UCSD-AML1 (cell line): ENCODE measurements at regions not wholly inside any gene's neighbourhood (a gene's known extent, or its start where the extent isn't known, plus 50 kb on each side); places are given as distances from the start of the nearest gene placed in this dataset.
"Not testable (repeated sequence)": the region's sequence is repeated elsewhere in the genome, so short reads cannot be mapped to it uniquely, and the experiment has no call there.

Experiments used
- DNase-seq: peaks from one replicate; lab custom pipeline; 2025; ENCODE audit not compliant: unreplicated experiment; lab: John Stamatoyannopoulos, UW

GRCh38 chr12:19763488-19763887, 324.2 kb downstream of the AEBP2 start:
- DNase-seq, result no peak

- no peak for DNase-seq
Measured at GRCh38 chr12:19764408-19764807, 325.1 kb downstream of the AEBP2 start.

DNA sequence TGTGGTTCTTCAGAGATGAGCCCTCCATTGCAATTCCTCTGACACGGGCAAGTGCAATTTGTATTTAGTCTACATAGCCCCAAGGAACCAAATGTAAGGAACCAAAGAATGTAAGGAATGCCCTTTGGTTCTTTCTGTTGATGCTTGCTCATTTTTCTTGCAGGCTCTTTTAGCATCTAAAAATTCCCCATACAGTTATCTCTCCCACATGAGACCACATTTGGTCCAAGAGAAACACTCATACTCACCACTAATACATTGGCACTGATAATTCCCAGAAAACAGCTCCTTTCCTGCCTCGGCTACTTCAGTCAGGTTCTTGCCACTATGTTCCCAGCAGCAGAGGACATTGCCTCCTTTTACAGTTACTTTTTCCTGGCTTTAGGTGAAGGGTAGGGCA, 332.6 kb downstream of the AEBP2 start:
- no peak for DNase-seq

- no peak for DNase-seq
Measured at GRCh38 chr12:19772776-19773175, 333.5 kb downstream of the AEBP2 start.

- DNase-seq, result no peak
Measured at GRCh38 chr12:19775241-19775640, 335.9 kb downstream of the AEBP2 start.

DNA sequence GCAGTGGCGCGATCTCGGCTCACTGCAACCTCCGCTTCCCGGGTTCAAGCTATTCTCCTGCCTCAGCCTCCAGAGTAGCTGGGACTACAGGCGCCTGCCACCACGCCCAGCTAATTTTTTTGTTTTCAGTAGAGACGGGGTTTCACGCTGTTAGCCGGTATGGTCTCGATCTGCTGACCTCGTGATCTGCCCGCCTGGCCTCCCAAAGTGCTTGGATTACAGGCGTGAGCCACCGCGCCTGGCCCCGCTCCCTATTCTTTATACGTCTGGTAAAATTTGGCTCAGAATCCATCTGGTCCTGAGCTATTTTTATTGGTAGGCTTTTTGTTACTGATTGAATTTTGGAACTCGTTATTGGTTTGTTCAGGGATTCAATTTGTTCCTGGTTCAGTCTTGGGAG, 336.7 kb downstream of the AEBP2 start:
- not testable (repeated sequence) for DNase-seq

DNA sequence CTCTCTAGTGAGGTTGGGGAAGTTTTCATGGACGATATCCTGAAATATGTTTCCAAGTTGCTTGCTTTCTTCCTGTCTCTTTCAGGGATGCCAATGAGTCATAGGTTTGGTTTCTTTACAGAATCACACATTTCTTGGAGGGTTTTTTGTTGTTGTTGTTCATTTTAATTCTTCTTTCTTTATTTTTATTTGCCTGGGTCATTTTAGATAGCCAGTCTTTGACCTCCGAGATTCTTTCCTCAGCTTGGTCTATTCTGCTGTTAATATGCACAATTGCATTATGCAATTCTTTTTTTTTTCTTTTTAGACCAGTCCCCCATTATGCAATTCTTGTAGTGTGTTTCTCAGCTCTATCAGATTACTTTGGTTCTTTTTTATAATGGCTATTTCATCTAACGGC, 338.9 kb downstream of the AEBP2 start:
- DNase-seq, result no peak

DNA sequence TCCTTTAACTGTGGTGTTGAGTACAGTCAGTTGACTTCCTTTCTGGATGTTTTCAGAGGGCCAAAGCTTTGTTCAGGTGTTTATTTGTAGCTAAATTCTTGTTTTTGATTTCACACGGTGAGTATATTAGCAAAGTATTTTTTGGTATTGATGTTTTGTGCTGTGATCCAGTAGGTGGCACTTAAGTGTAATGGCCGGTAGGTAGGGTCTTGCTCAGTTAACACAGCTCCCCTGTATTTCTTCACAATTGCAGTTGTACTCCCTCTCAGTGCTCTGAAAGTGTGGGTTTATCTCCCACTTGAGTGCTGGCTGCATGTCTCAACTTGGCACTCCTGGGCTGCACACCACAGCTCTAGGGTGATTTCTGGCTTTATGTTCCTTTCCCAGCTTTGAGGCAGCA, 339.5 kb downstream of the AEBP2 start:
- no peak for DNase-seq

GRCh38 chr12:19779395-19780056, 340.2 kb downstream of the AEBP2 start:
- no peak for DNase-seq

GRCh38 chr12:19780460-19780859, 341.2 kb downstream of the AEBP2 start:
- DNase-seq, result no peak

DNA sequence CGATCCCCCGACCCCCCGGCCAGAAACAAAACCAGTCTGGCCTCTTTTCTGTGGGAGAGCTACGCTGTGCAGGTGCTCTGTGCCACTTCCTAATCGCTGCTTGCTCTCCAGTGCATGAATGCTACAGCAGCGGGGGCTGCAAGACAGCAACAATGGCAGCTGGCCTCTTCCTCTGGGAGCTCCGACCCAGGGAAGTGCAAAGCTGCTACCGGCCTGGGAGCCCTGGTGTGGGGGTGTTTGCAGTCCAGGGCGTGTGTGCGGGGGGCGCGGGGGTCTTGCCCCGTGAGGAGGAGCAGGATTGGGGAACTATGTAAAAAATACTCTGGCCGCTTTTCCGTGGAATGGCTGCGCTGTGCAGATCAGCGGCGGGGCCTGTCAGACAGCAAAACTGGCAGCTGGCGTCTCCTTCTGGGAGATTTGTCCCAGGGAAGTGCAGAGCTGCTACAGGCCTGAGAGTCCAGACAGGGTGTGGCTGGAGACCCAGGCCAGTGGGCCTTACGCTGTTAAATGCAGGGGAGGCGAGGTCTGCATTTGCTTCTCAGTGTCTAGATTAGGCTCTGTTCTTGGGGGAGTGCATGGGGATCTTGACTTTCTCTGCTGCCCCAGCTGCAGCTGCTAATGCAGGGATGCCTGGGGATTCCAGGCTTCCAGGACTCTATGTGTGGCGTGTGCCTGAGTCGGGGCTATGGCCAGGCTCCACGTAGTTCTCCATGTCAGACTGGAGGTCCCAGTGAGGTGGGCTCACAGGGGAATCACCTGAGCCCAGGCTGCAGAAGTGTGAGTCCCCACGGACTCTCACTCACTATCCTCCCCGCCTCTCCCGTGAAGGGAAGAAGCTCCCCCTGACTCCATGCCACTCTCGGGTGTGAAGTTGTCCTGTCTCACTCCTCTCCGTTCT, 344.5 kb downstream of the AEBP2 start:
- DNase-seq, result no peak

DNA sequence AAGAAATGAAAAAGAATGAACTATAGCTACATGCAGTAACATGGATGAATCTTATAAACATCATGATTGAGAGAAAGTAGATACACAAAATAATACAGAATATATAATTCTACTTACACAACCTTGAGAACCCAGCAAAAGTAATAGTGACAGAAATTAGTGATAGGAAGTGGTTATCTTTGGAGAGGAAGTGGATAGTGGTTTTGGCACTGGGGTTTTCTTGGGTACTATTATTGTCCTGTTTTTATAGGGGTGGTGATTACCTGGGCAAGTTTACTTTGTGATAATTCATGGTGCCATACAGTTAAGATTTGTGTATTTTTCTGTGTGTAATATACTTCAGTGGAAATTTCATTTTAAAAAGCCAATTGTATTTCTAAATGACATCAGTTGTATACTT, 352.7 kb downstream of the AEBP2 start:
- no peak for DNase-seq

- no peak for DNase-seq
Measured at GRCh38 chr12:19794116-19794515, 354.8 kb downstream of the AEBP2 start.

- DNase-seq, result no peak
Measured at GRCh38 chr12:19799216-19799615, 359.9 kb downstream of the AEBP2 start.

DNA sequence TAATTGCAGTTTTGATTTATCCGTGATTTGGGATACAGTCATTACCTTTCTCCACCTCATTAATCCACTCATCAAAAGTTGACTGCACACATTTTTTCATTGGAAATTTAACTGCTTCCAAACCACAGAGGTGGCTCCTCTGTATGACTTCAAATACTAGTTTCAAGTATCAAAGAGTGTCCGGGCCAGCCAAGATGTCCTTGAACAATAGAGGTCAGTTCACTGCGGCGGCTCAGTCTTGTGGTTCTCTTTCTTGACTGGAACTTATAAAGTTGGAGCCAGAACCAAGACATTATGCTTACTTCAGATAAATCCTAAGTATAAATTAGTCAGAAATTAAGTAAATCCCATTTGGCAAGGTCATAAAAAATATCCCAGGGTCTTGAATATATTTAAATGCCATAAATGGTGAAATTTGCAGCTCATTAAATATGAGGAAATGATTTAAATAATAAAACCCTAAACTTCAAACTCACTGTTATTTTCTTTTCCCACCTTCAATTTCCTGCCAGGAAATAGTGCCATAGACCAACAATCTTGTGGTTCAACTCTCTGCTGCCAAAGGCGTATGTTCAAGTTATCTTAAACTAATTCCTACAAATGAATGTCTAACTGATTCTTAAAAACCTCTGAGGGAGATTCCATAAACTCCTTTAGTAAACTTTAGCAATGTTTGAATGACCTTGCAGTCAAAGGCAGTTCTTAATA, 360.8 kb downstream of the AEBP2 start:
- DNase-seq, result no peak

GRCh38 chr12:19800884-19801283, 361.6 kb downstream of the AEBP2 start:
- no peak for DNase-seq

DNA sequence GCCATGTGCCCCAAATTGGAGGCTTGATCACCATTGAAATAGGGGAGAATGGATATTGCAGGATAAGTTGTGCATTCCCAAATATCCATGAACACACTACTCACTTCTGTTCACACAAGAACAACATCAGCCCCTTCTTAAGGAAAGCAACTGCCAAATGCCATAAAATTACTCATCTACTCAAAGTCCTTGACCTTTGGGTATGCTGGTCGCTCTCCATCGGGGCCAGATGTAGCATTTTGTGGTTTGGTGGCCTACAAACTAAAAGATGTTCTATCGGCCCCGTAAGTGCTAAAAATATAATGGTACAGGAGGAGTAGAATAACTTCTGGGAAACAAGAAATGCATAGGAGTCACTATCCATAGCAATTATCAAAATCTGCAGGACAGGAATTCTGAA, 362.6 kb downstream of the AEBP2 start:
- DNase-seq, result no peak

- no peak for DNase-seq
Measured at GRCh38 chr12:19802915-19803314, 363.6 kb downstream of the AEBP2 start.

- no peak for DNase-seq
Measured at GRCh38 chr12:19804737-19805136, 365.4 kb downstream of the AEBP2 start.

GRCh38 chr12:19808371-19808770, 369.1 kb downstream of the AEBP2 start:
- DNase-seq, result no peak

DNA sequence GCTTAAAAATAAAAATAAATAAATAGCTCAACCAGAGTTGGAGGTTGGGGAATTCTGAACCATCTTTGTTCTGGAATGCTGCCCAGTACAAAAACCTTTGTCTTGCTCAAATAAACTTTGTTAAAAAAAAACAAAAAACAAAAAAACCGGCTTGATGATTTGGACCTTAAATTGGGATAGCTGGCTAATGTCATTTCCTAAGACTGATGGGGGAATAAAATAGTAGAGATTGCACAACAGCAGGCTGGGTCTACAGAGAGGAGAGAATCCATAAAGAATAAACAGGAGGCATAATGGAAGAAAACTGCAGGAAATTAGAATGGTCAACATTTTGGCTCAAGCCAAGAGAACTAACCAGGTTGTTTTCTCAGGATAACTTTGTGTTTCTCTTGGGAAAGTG, 370.9 kb downstream of the AEBP2 start:
- no peak for DNase-seq

- DNase-seq, result no peak
Measured at GRCh38 chr12:19811922-19812321, 372.6 kb downstream of the AEBP2 start.
